HG03571 (cell line): ENCODE measurements at regions not wholly inside any gene's neighbourhood (a gene's known extent, or its start where the extent isn't known, plus 50 kb on each side); places are given as distances from the start of the nearest gene placed in this dataset.

Source experiments
- ATAC-seq: cut with Tn5 transposase; IDR thresholded peaks from one replicate; pipeline ENCODE4 v1.9.1; 2021; ENCODE audit not compliant: unreplicated experiment

DNA sequence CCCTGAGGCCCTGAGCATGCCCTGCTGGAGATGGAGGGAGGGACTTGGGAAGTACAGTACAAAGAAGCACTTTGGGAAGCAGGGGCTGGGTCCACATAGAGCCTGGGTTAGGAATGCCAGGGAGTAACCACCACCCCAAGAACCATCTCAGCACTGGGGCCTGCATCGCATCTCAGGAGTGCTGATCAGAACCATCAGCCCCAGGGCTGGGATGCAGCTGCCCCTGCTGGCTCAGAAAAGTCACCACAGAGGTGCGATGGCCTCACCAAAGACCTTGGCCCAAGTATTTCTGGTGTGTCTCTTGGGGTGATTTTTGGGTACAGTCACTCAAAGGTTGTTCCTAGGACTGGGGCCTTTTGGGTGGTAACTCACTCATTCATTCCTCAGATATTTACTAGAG lies 236.8 kb upstream of the MVB12B start:
- no peak for ATAC-seq

DNA sequence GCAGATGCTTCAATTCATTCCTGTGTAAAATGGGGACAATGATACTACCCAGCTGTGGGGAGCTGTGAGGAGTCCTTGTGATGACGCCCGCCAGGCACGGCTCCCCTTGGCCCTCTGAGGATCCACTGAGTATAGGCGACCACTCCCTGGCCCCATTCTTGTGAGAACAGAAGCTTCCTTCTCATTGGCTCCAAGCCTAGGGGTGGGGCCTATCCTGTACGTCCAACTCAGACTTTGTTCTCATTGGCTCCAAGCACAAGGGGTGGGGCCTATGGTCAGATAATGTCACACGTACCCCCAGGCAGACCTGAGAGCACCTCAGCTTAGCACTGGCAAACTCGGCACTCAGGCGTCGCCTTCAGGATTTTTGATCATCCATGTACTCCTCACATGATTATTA lies 232.9 kb upstream of the MVB12B start:
- ATAC-seq: no peak

DNA sequence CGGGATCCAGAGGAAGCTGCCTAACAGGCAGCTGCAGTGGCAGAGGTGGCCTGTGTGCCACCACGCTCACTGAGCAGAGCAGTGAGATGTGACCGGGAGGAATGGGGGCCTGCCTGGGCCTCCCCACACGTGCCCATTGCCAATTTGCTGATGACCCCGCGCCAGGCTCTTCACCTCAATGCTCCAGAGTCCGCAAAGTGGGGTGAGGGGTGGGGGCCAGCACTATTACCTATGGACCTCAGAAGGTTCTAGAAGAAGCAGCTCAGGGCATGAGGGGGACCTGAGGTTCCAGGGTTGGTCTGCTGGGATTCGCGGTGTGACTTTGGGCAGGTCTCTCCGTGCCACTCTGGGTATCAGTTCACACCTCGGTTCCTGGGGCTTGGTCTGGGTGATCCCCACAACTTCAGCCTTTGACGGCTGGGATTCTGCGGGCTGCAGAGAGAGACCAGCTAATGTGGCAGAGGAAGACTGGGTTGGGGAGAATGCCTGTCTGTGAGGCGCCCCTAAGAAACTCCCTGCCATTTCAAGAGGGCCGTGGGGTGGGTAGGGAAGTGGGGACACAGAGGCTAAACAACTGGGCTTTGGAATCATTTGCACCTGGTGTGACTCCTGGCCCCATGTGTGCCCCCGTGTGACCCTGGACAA lies 231.0 kb upstream of the MVB12B start:
- ATAC-seq: no peak

DNA sequence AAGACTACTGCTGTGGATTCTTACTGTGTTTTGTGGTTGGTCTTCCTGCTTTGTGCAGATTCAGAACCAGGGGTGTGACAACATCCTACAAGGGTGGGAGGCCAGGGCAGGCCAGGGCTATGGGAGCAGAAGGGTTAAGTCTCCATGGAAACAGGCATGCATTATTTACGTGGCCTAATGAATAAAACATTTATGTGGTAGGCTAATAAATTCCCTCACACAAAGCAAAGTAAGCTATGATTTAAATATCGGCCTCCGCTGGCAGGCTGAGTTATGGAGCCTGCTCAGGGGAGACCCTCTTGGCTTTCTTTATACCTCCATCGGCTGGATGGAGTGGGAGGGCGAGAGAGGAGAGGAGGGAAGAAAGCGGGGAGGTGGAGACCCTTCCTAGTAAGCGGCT lies 230.3 kb upstream of the MVB12B start:
- ATAC-seq: no peak

DNA sequence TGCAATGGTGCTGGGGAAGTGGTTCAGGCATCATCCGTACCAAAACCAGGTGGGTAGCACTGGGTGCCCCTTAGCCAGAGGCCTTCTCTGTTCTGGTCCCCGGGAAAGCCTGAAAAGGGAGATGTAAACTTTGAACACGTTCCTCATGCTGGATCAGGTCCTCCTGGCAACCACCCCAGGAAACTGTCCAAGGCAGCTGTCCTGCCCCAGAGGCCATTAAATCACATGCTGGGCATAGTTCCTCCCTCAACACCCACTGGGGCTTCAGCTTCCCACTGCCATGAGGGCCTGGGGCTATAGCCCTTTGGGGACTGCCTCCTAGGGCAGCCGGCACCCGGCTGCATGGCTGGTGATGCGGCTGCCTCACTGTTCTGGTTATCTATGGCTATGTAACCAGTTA lies 228.9 kb upstream of the MVB12B start:
- no peak for ATAC-seq

DNA sequence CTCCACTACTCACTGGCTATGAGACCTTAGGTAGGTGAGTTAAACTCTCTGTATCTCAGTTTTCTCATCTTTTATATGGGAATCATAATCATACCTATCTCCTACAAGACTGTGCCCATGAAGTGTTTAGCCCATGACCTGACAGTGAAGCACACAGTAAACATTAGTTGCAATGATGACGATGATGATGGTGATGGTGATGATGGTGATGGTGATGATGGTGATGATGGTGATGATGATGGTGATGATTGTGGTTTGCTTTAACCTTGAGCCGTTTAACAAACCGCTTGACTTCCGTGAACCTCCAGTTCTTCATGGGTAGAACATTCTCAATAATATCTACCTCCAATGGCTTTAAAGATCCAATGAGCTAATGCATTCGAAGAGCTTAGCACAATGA lies 220.2 kb upstream of the MVB12B start:
- ATAC-seq: no peak

DNA sequence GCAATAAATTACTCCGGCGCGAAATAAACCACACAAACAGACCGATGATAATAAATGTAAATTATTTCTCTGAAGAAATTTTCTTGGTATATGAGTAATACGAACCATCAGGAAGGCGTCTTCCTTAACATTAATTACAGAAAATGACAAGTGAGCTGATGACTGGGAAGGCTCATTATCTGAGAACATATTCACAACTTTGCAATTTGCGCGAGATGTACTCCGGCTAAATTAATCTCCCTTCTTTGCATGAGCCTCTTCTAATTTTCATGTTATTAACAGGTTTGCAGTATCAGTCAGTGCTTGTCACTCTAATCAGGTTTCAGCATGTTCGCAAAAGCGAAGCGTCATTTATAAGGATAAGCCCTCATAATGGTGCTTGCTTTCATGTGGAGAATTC lies 218.9 kb upstream of the MVB12B start:
- no peak for ATAC-seq

DNA sequence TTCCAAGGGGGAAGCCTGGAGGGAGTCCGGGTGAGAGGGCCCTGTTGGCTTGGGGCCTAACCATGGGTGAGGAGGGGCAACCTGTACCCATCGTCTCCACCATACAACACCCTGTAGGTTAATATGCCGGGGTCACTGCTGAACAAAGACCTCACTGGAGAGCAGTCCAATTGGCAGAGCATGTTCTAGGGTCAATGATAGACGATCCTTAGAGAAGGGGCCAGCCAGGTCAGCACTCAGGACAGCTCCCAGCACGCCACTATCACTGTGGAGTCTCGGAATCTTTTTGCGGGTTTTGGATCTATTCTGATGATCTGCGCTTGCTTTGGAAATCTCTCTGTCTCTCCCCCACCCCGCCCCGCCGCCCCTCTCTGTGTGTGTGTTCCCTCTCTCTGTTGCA lies 218.4 kb upstream of the MVB12B start:
- no peak for ATAC-seq

DNA sequence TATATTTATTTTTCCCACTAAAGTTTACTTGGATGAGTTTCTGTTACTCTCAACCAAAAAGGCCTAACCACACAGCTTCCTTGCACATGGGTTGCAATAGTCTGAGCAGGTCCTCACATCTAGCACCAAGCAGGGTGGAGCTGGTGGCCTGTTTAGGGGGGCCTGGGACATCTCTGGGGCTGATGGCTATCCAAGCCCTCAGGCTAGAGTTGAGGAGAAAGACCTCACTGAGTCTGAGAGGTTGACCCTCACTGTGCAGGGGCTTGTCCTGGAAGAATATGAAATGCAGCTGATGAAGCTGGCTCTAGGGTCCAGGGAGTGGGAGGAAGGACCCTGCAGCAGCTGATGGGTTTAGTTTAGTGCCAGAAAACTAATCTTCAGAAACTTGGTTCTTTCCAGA lies 217.1 kb upstream of the MVB12B start:
- no peak for ATAC-seq

DNA sequence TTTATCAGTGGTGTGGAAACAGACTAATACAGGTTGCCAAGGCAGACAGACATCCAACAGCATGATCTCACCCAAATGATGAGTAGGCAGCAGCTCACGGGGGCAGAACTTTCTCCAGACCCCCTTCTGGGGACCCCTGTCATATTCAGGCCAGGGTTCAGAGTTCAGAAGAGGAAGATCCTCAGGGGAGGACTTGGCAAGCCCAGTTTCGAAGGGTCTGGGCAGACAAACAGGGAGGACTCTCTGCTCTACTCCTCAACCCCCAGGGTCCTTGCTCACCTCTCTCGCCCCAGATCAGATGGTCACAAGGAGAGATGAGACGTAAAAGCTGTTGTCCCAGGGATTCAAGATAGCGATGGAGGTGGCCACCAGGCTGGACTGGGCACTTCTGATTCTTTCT lies 215.1 kb upstream of the MVB12B start:
- no peak for ATAC-seq

DNA sequence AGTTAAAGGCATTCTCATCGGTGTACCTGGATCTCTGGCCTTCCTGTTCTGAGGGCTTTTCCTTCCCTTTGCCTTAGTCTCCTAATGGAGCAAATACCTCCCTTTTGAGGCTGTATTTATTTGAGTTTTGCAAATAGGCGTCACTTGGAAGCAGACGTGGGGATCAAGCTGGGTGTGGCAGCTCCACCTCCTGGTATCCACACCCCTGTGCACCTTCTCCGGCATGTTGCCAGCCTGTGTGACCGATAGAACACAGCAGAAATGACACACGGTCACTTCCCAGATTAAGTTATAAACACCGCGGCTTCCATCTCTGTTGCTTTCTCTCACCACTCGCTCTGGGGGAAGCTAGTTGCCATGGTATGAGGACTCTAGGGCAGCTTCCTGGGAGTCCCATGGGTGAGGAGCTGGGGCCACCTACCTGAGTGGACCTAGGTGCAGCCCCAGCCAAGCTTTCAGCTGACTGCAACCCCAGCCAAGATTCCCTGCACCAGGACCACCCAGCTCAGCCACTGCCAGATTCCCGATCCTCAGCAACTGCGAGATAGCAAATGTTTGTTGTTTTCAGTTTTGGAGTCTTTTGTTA lies 214.4 kb upstream of the MVB12B start:
- ATAC-seq: no peak

DNA sequence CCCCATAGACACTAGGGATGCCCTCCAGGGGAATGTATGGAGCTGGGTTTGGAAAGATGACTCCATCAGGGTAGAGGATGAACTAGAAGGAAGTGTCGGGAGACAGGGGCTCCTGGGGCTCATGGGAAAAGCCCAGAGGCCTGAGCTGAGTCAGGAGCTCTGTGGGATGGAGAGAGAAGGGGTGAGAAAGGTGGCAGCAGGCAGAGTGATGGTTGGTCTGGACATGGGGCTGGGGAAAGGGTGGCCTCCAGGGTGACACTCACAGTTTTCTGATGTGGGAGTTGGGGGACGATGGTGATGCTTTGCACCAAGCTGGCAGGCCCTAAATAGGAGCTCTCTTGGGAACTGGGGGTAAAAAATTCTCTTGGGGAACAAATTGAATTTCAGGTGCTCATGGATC lies 213.5 kb upstream of the MVB12B start:
- no peak for ATAC-seq

DNA sequence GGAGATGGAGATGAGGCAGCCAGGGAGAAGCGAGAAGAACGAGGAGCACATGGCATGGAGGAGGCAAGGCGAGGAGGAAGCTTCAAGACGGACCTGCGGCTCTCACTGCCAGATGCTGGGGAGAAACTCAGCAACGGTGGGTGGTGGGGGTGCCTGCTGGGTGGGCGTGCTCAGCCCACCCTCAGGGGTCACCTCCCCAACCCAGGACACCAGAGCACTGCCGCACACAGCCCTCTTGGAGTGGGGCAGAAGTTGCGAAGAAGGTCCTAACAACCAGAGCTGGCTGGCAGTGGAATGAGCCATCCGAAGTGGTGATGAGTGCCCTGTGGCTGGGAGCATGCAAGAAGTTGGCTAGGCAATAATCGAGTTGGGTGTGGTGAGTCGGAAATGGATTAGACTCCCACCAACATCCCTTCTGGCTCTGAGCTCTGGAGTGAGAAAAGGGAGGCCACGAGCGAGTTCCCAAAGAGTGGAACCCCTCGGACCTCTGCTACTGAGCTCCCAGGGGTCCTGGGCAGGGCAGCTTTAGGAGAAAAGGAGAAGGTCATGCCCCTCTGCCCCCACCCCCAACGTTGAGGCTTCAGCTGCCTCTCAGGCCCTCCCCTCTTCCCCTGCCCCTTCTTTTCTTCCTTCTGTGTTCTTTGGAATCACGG lies 212.7 kb upstream of the MVB12B start:
- no peak for ATAC-seq

DNA sequence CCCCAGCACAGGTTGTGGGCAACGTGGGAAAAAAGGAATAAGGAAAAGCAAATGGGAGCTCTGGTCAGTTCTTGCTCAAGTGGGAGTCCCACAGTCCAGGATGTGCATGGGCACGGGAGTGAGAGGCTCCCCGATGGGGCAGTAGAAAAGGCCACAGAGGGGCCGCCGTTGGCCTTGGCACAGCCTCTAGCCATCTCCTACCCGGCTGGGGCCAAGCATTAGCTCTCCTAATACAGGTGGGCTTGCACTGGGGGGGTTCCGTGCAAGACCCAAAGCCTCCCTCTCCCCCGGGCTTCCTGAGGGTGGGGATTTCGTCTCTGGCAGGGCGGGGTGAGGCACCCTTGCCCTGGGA lies 212.2 kb upstream of the MVB12B start:
- no peak for ATAC-seq

DNA sequence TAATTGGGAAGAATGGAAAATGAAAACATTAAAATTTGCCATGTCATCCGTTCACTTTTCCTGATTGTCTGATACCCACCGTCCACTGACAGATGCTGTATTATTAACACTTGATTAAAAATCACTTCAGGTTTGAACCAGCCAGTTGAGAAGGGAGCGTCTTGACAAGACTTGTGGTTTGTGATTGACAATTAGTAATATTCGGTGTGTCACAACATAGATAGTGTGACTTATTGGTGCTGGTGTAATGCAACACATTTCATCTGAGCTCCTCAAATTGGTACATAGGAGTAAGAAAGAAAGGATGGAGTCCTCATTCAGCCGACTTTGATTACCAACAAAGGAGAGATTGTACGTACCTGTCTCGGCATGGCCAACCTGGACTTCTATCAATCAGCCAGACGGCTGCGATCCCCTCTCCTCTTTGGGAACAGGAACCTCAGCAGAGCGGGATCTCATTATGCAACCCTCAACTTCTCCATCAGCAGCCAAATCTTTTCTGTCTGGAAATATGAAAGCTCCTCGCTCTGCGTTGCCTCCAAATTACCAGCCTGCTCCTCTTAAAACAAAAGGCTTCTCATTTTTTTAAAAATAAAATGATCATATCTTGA lies 211.7 kb upstream of the MVB12B start:
- ATAC-seq: no peak

DNA sequence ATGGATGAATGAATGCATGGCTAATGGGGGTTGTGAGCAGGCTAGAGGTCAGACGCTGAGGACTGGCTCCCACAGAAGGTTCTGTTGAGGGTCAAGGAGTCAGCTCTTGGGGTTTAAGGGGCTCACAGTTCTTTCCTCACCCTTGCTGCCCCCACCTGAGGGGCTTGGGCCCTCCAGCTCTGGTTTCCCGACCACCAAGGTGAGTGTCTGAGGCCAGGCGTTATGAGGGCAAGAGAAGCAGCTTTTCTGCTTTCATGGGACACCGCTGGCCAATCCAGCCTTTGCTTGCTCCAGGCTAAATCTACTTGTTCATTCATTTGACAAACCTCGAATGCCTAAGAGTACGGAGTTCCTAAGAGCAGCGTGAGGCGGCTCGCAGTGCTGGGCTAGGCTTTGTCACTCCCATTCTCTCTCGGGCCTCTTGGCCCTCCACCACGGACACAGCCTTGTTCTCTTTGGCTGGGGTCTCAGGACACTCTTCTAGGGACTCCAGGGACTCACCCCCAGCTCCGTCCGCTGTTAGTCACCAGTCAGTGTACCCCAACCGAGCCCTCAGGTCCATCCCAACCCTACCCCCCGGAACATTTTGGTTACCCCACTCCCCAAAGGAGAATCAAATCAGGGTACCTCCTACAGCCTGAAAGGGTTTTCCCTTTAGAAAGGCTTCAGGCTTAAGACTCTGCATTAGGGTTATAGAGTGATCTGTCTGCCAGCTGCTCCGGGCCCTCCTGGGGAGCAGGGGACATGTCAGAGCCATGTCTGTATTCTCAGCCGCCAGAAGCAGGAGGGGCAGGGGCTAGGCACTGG lies 210.1 kb upstream of the MVB12B start:
- ATAC-seq: no peak

DNA sequence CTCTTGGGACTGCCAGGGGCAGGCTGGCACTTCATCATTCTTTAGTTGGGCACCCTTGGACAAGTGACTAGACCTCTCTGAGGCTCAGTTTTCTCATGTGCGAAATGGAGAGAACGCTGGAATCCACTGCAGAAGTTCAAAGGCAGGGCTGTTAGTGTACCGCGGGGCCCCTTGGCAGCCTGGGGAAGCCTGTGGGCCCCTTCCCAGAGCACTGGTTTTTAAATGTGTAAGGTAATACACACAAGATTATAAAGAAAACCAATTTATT lies 209.5 kb upstream of the MVB12B start:
- ATAC-seq: no peak

DNA sequence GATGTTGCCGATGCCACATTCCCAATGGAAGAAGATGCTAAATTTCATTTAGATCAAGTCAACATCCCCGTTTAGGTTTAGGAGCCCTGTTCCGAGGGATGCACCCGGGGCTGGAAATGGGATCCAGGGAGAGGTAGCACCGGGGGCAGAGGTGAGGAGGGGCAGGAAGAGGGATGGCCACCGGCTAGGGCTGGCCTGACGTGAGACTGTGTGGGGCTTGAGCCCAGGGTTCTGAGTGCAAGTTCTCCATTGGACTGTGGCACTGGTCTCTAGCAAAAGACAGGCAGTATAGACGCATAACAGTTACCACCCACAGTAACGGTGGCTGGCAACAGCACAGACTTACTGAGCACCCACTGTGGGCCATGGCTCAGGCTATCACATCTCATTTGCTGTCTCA lies 209.0 kb upstream of the MVB12B start:
- ATAC-seq: no peak

DNA sequence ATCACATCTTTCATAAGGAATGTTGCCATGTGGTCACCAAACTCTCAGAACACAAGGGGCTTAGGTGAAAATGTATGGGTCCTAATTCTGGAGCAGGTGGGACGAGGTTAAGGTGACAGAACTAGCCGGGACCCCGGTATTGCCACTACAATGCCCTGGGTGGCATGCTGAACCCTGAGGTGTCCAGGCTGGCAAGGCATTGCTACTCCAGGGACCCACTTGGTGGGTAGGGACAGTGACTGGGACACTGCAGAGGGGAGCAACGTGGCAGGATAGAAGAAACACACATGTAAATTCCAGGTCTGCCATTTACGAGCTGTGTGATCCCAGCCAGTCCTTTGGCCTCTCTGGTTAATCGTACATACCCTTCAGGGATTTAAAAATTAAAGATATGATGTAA lies 206.9 kb upstream of the MVB12B start:
- ATAC-seq: no peak

DNA sequence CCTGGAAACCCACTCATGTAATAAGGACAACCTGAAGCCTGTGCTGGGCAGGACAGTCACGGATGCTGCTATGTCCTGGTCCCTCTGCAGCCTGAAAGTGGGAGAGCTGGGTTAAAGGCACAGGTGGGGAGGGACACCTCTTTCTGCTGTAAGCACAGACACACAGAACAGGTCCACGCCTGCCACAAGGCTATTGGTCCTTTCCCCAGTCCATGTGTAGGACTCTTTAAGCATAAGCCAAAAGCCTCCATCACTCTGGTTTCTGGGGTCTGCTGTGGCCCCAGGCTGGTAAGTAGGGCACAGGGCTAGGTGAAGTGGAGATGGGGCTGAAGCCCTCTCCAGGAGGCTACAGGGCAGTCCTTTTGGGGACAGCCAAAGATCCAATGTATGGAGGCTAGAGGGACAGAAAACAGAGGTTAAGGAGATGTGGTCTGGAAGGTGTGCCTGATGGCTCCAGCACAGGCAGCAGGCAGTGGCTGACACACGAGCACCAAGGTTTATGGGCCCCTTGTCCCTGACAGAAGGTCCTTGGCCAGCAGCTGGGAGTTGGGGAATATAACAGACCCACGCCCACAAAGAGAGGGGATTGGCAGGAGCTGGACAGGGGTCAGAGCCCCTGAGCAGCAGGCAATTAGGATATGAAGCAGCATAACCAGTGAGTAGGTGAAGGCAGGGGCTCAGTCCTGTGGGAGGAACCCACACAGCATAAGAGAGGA lies 203.6 kb upstream of the MVB12B start:
- ATAC-seq: no peak

DNA sequence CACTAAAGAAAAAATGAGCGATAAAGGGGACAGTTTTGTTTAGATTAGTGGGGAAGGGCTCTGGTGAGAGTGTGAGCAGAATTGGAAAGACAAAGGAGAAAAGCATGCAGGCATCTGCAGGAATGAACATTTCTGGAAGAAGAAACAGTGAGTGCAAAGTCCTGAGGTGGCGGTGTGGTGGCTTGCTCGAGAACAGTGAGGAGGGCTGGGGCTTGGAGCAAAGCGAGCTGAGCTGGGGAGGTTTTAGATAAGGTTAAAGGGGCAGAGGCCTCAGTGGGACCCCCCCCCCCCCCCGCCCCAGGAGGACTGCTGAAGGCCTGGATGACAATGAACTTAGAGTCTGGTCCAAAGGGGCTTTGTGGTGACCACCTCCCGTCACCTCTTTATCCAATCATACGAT lies 202.7 kb upstream of the MVB12B start:
- ATAC-seq: no peak
